ENCODE measurements at regions not wholly inside any gene's neighbourhood (a gene's known extent, or its start where the extent isn't known, plus 50 kb on each side); places are given as distances from the start of the nearest gene placed in this dataset.

DNA sequence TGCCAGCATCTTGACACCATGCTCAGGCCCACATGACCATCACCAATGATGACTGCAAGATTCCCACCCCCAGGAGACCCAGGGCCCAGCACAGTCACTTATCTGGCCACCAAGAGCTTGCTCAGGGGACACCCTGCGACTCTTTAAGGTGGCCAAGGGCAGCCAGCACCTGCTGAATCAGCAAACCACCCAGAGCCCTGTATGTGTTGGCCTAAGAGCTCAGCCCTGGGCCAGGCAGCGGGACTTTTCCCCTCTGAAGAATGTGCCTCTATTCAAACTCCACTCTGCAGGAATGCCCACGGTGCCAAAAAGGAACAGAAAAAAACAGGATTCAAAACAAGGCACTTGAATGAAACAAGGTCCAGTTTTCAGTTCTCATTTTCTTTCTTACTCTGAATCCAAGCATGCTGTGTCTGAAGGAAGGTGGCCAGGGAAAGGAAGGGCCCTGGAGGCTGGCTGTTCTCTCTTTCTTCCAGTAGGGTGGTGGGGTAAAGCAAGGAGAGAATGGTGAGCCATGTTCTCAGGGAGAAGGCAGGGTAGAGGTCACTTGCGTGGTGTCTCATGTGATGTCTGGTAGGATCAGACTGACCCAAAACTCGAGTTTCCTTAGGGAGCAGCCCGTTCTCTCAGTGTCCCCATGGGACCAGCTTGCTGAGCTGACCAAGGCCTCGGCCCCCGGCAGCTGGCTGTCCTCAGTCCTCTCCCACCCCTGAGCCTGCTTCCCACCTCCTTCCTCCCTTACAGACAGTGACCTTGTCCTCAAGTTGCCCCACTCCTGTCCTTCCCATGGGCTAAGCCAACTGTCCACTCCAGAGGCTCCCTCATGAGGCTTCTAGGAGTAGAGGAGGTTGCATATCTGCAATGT is 150.0 kb downstream of the RNF152 start:
- TF ChIP-seq, protein P1, sequence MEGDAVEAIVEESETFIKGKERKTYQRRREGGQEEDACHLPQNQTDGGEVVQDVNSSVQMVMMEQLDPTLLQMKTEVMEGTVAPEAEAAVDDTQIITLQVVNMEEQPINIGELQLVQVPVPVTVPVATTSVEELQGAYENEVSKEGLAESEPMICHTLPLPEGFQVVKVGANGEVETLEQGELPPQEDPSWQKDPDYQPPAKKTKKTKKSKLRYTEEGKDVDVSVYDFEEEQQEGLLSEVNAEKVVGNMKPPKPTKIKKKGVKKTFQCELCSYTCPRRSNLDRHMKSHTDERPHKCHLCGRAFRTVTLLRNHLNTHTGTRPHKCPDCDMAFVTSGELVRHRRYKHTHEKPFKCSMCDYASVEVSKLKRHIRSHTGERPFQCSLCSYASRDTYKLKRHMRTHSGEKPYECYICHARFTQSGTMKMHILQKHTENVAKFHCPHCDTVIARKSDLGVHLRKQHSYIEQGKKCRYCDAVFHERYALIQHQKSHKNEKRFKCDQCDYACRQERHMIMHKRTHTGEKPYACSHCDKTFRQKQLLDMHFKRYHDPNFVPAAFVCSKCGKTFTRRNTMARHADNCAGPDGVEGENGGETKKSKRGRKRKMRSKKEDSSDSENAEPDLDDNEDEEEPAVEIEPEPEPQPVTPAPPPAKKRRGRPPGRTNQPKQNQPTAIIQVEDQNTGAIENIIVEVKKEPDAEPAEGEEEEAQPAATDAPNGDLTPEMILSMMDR (IDR thresholded peaks at IDR 0.05), result no peak
- TF ChIP-seq POLR2AphosphoS5 (IDR thresholded peaks at IDR 0.05), result no peak
